Duodenal mucosa (tissue), 2 donors: ENCODE measurements at regions not wholly inside any gene's neighbourhood (a gene's known extent, or its start where the extent isn't known, plus 50 kb on each side); places are given as distances from the start of the nearest gene placed in this dataset.

Experiments used
- H3K27ac ChIP-seq: one replicate; pipeline ENCODE4 v1.7.0; 2013; ENCODE audit warnings: low read depth, low read length
- H3K27me3 ChIP-seq, 2 donors: one replicate each; pipeline ENCODE4 v1.7.0; 2013; ENCODE audit warnings: low read length in 2 of 2, control low read depth in 1 of 2; ENCODE audit not compliant: insufficient read depth in 2 of 2, control insufficient read depth in 1 of 2
- H3K36me3 ChIP-seq, 2 donors: one replicate each; pipeline ENCODE4 v1.7.0; 2013; ENCODE audit warnings: low read length in 2 of 2, control low read depth in 1 of 2; ENCODE audit not compliant: insufficient read depth in 2 of 2, control insufficient read depth in 1 of 2
- H3K4me1 ChIP-seq, 2 donors: one replicate each; pipeline ENCODE4 v1.7.0; 2013; ENCODE audit warnings: low read length in 2 of 2, control low read depth in 1 of 2; ENCODE audit not compliant: insufficient read depth in 2 of 2, control insufficient read depth in 1 of 2
- H3K4me3 ChIP-seq, 2 donors: one replicate each; pipeline ENCODE4 v1.7.0; 2013; ENCODE audit warnings: low read length in 2 of 2, low read depth in 1 of 2
- H3K9ac ChIP-seq, 2 donors: one replicate each; pipeline ENCODE4 v1.7.0; 2013; ENCODE audit warnings: low read length in 2 of 2, low read depth in 1 of 2
- H3K9me3 ChIP-seq, 2 donors: one replicate each; pipeline ENCODE4 v1.7.0; 2013; ENCODE audit warnings: low read length in 2 of 2, control low read depth in 1 of 2; ENCODE audit not compliant: control insufficient read depth in 1 of 2

DNA sequence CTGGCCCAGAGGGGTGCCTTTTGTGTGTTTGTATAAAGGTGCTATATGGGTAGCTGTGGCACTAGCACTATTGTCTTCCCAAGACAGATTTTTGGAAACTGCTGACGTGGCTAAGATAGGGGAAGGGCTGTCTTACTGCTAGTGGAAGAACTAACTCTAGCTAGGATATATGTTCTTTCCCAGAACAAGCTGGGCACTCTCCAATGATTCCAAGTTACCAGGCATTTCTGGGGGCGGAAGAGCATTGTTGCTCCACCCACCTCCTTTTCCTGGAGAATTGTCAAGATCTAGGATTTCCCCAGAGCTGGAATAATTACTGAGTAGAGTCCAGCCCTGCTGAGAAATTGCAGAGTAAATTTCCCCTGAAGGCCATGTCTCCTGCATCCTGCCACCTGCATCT, 408.3 kb downstream of the KLF5 start:
- Histone ChIP-seq H3K4me1 (peaks cover 4 to 28% of the 10 kb centered on the region in 2 donors), H3K36me3 (no peaks in the 10 kb centered on the region), H3K9ac (no peak overlapping the region), H3K27me3 (no peaks in the 10 kb centered on the region), H3K9me3 (no peaks in the 10 kb centered on the region), H3K4me3 (no peak overlapping the region), H3K27ac (no peak overlapping the region)

DNA sequence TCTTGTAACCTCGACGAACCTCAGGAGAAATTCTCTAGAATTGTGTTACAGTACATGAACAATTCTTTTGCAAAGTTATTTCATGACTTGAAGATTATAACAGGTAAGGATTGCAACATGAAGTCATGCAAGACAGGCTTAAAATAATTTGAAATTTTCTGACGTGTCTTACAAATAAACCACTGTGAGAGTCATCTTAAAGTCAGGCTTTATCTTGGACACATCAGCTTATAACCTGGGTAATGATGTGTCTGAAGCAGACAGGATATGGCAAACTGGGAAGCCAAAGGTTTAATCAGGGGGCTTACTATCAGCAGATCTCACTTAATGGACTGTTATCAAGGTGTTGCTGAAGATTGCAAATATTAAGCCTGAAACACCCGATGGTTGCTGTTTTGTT, 407.8 kb downstream of the KLF5 start:
- no peaks in the 10 kb centered on the region for H3K27me3 ChIP-seq
- H3K9me3 ChIP-seq = no peaks in the 10 kb centered on the region
- peaks cover 4 to 28% of the 10 kb centered on the region in 2 donors for H3K4me1 ChIP-seq
- H3K27ac ChIP-seq = no peak overlapping the region
- H3K4me3 ChIP-seq = no peak overlapping the region
- H3K9ac ChIP-seq = no peak overlapping the region
- no peaks in the 10 kb centered on the region for H3K36me3 ChIP-seq

DNA sequence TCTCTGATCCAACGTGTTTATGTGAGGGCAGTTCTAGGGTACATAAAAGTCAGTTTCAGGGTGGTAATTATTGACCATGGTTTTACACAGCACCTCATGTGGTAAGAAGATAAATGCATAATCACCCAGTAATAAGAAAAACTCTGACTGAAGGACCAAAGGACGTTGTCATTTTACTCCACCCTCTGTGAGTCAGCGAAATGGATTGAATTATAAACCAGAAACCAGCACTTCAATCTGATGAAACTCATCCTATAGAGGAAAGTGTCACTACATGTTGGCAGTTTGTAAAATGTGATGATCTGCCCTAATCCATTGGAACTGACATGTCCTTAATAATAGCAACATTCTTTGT, 406.8 kb downstream of the KLF5 start:
- peaks cover 4 to 28% of the 10 kb centered on the region in 2 donors for H3K4me1 ChIP-seq
- H3K27me3 ChIP-seq = no peaks in the 10 kb centered on the region
- no peaks in the 10 kb centered on the region for H3K9me3 ChIP-seq
- peak overlapping the region in 1 of 2 donors; percentile 23 for H3K9ac ChIP-seq
- no peak overlapping the region for H3K4me3 ChIP-seq
- H3K27ac ChIP-seq = peak overlapping the region; percentile 39
- H3K36me3 ChIP-seq = no peaks in the 10 kb centered on the region

DNA sequence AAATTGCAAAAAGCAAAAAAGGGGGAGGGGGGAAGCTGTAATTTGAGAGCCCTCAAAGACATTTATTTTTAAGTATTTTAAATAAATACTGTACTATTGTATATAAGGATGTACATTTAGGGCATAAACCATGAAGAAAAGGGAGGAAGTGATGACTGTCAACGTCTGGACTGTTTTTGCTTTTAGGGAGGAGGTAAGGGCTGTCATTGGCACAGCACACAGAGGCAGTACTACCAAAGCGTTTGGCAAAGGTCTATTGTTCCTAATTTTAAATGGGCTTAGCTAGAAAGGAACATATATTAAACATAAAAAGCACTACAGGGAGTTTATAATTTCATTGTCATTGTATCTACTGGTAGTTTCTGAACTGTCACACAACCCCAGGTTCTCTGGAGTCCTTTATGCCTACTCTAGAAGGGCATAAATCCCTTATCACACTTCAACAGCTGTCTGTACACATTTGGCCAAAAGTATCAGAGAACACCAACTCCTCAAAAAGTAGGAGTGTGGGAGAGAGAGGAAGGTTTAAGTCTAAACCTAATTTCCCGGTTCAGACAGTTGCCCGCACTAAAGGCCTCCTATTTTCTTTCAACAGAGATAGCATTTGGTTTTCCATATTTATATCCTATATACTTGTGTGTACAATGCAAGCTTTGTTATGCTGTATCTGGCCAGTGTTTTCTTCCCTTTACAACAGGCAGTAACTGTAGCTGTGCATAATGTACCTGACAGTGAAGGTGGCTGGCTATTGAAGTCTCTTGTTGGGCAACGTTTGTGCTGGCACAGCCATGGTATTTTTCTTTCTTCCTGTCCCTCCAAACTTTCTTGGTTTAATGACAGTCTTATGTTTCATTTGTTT, 406.2 kb downstream of the KLF5 start:
- Histone ChIP-seq H3K4me1 (peaks cover 4 to 28% of the 10 kb centered on the region in 2 donors), H3K36me3 (no peaks in the 10 kb centered on the region), H3K27me3 (no peaks in the 10 kb centered on the region), H3K4me3 (no peak overlapping the region), H3K27ac (peak overlapping the region; percentile 39), H3K9me3 (no peaks in the 10 kb centered on the region), H3K9ac (peak overlapping the region in 1 of 2 donors; percentile 23)

DNA sequence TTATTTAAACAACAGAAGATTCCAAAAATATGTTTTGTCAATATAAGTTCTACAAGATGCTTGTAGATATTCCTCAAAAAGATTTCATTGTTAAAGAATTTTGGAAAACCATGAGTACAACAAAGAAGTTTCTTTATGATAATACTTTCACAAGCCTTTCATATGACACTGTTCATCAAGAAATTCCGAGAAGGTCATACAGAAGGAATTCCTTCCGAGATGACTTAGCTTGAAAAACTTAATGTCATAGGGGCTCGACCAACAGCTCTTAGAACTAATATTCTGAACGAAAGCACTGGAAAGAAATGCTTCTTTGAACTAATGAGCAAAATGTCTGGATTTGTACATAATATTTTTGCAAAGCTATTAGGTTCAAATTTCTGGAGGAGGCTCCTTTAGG, 403.4 kb downstream of the KLF5 start:
- no peaks in the 10 kb centered on the region for H3K9me3 ChIP-seq
- no peak overlapping the region for H3K27ac ChIP-seq
- H3K36me3 ChIP-seq = no peaks in the 10 kb centered on the region
- peaks cover 4 to 25% of the 10 kb centered on the region in 2 donors for H3K4me1 ChIP-seq
- no peaks in the 10 kb centered on the region for H3K27me3 ChIP-seq
- H3K4me3 ChIP-seq = no peak overlapping the region
- no peak overlapping the region for H3K9ac ChIP-seq

DNA sequence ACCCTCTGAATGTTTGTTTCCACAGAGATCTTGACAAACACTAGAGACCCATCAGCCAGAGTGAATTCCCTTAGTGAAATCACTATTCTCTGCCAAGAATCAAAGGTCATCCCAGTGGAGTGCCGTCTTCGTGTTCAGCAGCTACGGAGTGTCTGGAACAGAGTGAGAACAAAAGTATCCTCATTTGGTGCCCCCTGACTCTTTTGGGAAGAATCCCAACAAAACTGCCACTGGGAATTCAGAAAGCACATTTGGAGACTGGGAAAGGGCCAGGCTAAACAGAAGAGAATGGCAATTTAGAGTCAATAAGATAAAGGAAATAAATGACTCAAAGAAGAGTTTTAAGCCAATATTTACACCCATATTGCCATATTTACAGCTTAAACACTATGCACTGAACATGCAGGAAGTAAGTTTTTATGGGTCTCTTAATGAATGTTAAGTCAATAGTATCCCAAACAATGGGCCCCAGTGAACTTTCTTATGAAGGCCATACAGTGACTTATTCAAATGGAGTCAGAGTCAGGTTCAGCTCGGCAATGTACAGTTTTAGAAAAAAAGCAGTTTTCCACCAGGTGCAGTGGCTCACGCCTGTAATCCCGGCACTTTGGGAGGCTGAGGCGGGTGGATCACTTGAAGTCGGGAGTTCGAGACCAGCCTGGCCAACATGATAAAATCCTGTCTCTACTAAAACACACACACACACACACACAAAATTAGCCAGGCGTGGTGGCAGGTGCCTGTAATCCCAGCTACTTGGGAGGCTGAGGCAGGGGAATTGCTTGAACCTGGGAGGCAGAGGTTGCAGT, 392.6 kb downstream of the KLF5 start:
- Histone ChIP-seq H3K36me3 (no peaks in the 10 kb centered on the region), H3K9me3 (no peaks in the 10 kb centered on the region), H3K27me3 (no peaks in the 10 kb centered on the region), H3K4me1 (peaks cover 0 to 20% of the 10 kb centered on the region in 2 donors), H3K9ac (no peak overlapping the region), H3K27ac (no peak overlapping the region), H3K4me3 (no peak overlapping the region)

DNA sequence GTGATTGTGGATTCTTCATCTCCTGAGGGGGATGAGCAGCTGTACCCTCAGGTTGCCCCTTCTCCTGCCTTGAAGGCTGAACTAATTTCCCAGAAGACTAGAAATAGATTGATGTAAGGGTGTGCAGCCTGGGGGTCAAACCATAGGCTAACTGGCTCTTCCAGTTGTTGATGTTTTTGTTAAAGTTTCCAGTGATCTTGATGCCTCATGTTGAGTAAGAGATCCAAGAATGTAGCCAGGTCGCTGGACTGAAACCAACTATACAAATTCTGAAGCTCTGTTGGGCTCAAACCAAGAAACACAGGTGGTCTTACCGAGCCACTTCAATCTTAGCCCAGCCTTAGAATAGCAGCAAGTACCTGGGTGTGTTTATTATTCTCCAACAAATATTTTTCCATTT, 391.8 kb downstream of the KLF5 start:
- H3K4me1 ChIP-seq = peaks cover 0 to 20% of the 10 kb centered on the region in 2 donors
- no peak overlapping the region for H3K9ac ChIP-seq
- no peak overlapping the region for H3K27ac ChIP-seq
- peaks cover 0 to 1% of the 10 kb centered on the region in 2 donors for H3K9me3 ChIP-seq
- no peaks in the 10 kb centered on the region for H3K36me3 ChIP-seq
- no peak overlapping the region for H3K4me3 ChIP-seq
- H3K27me3 ChIP-seq = no peaks in the 10 kb centered on the region

DNA sequence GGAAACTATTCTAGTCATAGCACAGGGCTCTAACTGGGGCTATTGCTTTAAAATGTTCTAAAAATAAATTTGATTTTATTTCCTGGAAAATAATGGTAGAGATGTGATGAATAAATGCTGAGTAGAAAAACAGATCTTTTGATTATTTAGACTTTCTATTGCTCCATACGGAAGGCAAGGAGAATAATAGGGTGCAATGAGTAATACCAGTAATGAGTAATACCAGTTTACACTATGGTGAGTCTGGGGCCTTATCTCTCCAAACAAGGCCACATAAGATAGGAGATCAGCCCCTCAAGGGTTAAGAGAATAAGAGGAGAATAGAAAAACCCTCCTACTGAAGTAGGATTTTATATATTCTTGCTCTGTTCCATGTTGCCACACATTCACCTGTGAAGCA, 390.4 kb downstream of the KLF5 start:
- H3K4me1 ChIP-seq = peaks cover 0 to 20% of the 10 kb centered on the region in 2 donors
- H3K27me3 ChIP-seq = no peaks in the 10 kb centered on the region
- no peak overlapping the region for H3K9ac ChIP-seq
- no peaks in the 10 kb centered on the region for H3K36me3 ChIP-seq
- no peak overlapping the region for H3K27ac ChIP-seq
- no peak overlapping the region for H3K4me3 ChIP-seq
- H3K9me3 ChIP-seq = peaks cover 1 to 6% of the 10 kb centered on the region in 2 donors

DNA sequence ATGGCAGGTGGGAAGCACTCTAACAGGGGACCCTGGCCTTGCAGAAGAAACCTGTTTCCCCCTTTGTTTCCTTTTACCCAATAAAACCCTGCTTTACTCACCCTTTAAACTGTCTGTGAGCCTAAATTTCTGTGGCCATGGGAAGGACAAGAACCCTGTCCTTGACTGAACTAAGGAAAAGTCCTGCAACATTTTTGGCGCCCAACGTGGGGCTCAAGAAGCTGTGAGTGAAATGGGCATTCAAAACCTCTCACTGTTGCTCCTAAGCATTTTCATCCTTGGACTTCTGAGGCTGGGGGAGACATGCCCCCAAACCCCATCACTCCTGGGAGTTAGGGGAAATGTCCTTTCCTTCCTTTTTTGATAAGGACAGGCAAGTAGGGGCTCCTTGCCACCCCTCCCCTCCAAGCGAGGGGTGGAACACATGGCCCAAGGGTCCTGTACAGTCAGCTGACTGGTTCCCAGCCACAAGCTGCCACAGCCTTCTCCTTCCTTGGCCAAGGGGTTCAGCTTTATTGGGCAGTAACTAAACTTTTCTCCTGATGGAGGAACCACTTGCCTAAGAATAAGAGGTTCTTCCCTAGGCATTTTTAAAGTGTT, 381.6 kb downstream of the KLF5 start:
- H3K9me3 ChIP-seq = peaks cover 44 to 59% of the 10 kb centered on the region in 2 donors
- no peak overlapping the region for H3K9ac ChIP-seq
- no peak overlapping the region for H3K27ac ChIP-seq
- no peaks in the 10 kb centered on the region for H3K27me3 ChIP-seq
- no peaks in the 10 kb centered on the region for H3K4me1 ChIP-seq
- no peaks in the 10 kb centered on the region for H3K36me3 ChIP-seq
- H3K4me3 ChIP-seq = no peak overlapping the region

DNA sequence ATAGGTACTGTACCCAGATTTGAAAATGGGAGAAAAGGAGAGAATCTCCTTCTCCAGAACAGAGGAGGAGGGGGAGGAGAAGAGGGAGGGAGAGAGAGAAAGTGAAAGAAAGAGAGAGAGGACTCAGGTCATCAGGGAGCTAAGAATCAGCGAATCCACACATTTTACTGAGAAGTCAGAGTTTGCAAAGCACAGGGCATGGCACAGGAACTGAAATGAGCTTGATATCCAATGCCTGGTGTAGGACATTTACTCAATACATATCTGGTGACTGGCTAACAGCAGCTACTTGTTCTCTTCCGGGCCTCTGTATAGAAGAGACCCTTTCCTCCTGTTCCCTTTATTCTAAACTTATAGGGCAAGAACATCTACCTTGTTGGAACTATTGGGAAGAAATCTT, 375.1 kb downstream of the KLF5 start:
- Histone ChIP-seq H3K9ac (no peak overlapping the region), H3K27ac (no peak overlapping the region), H3K27me3 (no peaks in the 10 kb centered on the region), H3K9me3 (peaks cover 8 to 14% of the 10 kb centered on the region in 2 donors), H3K36me3 (no peaks in the 10 kb centered on the region), H3K4me3 (no peak overlapping the region), H3K4me1 (peaks cover 2 to 13% of the 10 kb centered on the region in 2 donors)
